Stimulated activated CD4-positive, alpha-beta T cell treated with anti-CD3 and anti-CD28 coated beads, Interleukin-4, amount 100 ng/mL, for 1 hour (primary cell): ENCODE measurements at regions not wholly inside any gene's neighbourhood (a gene's known extent, or its start where the extent isn't known, plus 50 kb on each side); places are given as distances from the start of the nearest gene placed in this dataset.

ENCODE experiments used
- DNase-seq: peaks from one replicate; pipeline ENCODE4 v3.0.0-alpha.2; 2020

GRCh38 chr15:70271422-70272088, 173.8 kb upstream of the TLE3 start:
- DNase-seq: no peak

- DNase-seq: no peak
Observed at GRCh38 chr15:70270752-70271111, 173.0 kb upstream of the TLE3 start.

- no peak for DNase-seq
Observed at GRCh38 chr15:70269991-70270751, 172.5 kb upstream of the TLE3 start.

GRCh38 chr15:70269311-70269911, 171.7 kb upstream of the TLE3 start:
- no peak for DNase-seq

- DNase-seq: no peak
Observed at GRCh38 chr15:70268698-70269251, 171.1 kb upstream of the TLE3 start.

- no peak for DNase-seq
Observed at GRCh38 chr15:70267879-70268278, 170.2 kb upstream of the TLE3 start.

GRCh38 chr15:70267306-70267705, 169.6 kb upstream of the TLE3 start:
- no peak for DNase-seq

GRCh38 chr15:70266412-70267121, 168.8 kb upstream of the TLE3 start:
- no peak for DNase-seq

GRCh38 chr15:70265986-70266385, 168.3 kb upstream of the TLE3 start:
- no peak for DNase-seq

GRCh38 chr15:70265466-70265978, 167.8 kb upstream of the TLE3 start:
- no peak for DNase-seq

- no peak for DNase-seq
Observed at GRCh38 chr15:70264738-70265465, 167.2 kb upstream of the TLE3 start.

- DNase-seq: no peak
Observed at GRCh38 chr15:70264014-70264582, 166.4 kb upstream of the TLE3 start.

GRCh38 chr15:70262591-70263274, 165.0 kb upstream of the TLE3 start:
- DNase-seq: no peak

GRCh38 chr15:70262171-70262570, 164.5 kb upstream of the TLE3 start:
- DNase-seq: no peak

- no peak for DNase-seq
Observed at GRCh38 chr15:70261083-70261482, 163.4 kb upstream of the TLE3 start.

- DNase-seq: no peak
Observed at GRCh38 chr15:70260580-70260979, 162.9 kb upstream of the TLE3 start.

- no peak for DNase-seq
Observed at GRCh38 chr15:70259640-70260508, 162.2 kb upstream of the TLE3 start.

GRCh38 chr15:70259028-70259424, 161.3 kb upstream of the TLE3 start:
- DNase-seq: peak; percentile 36

GRCh38 chr15:70258369-70259027, 160.8 kb upstream of the TLE3 start:
- DNase-seq: peak; percentile 66
